ENCODE measurements at regions not wholly inside any gene's neighbourhood (a gene's known extent, or its start where the extent isn't known, plus 50 kb on each side); places are given as distances from the start of the nearest gene placed in this dataset.

DNA sequence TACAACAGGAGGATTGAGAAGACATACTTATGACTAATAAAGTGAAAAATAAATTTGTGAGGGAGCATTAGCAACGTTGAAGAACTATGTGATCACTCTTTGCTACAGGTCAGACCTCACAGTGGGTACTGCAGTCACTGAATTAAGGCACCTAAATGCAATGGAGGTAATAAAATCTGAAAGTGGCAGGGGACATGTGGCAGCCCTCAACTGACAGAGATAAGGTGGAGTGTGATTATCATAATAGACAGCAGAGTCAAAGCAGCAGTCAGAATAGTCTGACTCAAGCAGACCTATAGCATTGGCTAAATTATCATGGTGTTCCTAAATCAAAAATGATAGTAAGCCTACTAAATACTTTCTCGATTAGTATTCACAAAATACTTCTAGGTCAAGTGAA lies 1220.5 kb downstream of the PCDH18 start:
- TF ChIP-seq, protein P1, sequence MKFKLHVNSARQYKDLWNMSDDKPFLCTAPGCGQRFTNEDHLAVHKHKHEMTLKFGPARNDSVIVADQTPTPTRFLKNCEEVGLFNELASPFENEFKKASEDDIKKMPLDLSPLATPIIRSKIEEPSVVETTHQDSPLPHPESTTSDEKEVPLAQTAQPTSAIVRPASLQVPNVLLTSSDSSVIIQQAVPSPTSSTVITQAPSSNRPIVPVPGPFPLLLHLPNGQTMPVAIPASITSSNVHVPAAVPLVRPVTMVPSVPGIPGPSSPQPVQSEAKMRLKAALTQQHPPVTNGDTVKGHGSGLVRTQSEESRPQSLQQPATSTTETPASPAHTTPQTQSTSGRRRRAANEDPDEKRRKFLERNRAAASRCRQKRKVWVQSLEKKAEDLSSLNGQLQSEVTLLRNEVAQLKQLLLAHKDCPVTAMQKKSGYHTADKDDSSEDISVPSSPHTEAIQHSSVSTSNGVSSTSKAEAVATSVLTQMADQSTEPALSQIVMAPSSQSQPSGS (IDR thresholded peaks at IDR 0.05; ENCODE audit: low read length), result no peak
- TF ChIP-seq, protein P2, sequence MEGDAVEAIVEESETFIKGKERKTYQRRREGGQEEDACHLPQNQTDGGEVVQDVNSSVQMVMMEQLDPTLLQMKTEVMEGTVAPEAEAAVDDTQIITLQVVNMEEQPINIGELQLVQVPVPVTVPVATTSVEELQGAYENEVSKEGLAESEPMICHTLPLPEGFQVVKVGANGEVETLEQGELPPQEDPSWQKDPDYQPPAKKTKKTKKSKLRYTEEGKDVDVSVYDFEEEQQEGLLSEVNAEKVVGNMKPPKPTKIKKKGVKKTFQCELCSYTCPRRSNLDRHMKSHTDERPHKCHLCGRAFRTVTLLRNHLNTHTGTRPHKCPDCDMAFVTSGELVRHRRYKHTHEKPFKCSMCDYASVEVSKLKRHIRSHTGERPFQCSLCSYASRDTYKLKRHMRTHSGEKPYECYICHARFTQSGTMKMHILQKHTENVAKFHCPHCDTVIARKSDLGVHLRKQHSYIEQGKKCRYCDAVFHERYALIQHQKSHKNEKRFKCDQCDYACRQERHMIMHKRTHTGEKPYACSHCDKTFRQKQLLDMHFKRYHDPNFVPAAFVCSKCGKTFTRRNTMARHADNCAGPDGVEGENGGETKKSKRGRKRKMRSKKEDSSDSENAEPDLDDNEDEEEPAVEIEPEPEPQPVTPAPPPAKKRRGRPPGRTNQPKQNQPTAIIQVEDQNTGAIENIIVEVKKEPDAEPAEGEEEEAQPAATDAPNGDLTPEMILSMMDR (IDR thresholded peaks at IDR 0.05 in 2 of 3, conservative IDR thresholded peaks at IDR 0.05 in 1 of 3; ENCODE audit: control insufficient read depth in 2 of 3, extremely low read depth in 1 of 3, insufficient read depth in 1 of 3, low read depth in 3 of 3, low read length in 3 of 3), result no peak
- no peak for TF ChIP-seq TAF1 (IDR thresholded peaks at IDR 0.05; ENCODE audit: borderline replicate concordance, low read depth, low read length)
- no peak for TF ChIP-seq CEBPB (IDR thresholded peaks at IDR 0.05; ENCODE audit: borderline replicate concordance in 1 of 2, low read depth in 2 of 2, low read length in 2 of 2)
- no peak for TF ChIP-seq SIN3A (IDR thresholded peaks at IDR 0.05; ENCODE audit: low read depth, low read length)
